Lower lobe of right lung (tissue), 2 donors: ENCODE measurements at regions not wholly inside any gene's neighbourhood (a gene's known extent, or its start where the extent isn't known, plus 50 kb on each side); places are given as distances from the start of the nearest gene placed in this dataset.

Experiments
- ATAC-seq, 2 donors: fragments of 200-7000 bp; cut with Tn5 transposase; one replicate each; pipeline ENCODE4 v1.9.1; 2020 to 2022; ENCODE audit warnings: mild to moderate bottlenecking in 2 of 2, moderate library complexity in 2 of 2
- DNase-seq: peaks from one replicate; pipeline ENCODE4 v3.0.0-alpha.2; 2020
- H3K27ac ChIP-seq: fragments of 200-600 bp; one replicate; pipeline ENCODE4 v1.8.0; 2022
- H3K27me3 ChIP-seq: fragments of 200-600 bp; one replicate; pipeline ENCODE4 v1.8.0; 2022; ENCODE audit warnings: low read depth
- H3K36me3 ChIP-seq: fragments of 200-600 bp; one replicate; pipeline ENCODE4 v1.8.0; 2022; ENCODE audit warnings: mild to moderate bottlenecking
- H3K4me1 ChIP-seq: fragments of 200-600 bp; one replicate; pipeline ENCODE4 v1.8.0; 2022
- H3K4me3 ChIP-seq: fragments of 200-600 bp; one replicate; pipeline ENCODE4 v1.8.0; 2022; ENCODE audit warnings: mild to moderate bottlenecking
- H3K9me3 ChIP-seq: fragments of 200-600 bp; one replicate; pipeline ENCODE4 v1.8.0; 2022
- CTCF ChIP-seq: fragments of 200-600 bp; IDR thresholded peaks from one replicate; pipeline ENCODE4 v1.8.0; 2022; ENCODE audit warnings: antibody characterized with exemption, mild to moderate bottlenecking
- intact Hi-C: fragments of 100-400 bp; cut with DNase I; formaldehyde crosslinking; loops from one replicate; pipeline ENCODE4 v1.11.0; 2022
- donor health status: DM: no; HTN: yes; CAD: no; lungs with severe emphysema.

GRCh38 chr6:48315915-48316314 is 204.9 kb upstream of the PTCHD4 start:
- DNase-seq: no peak
- Histone ChIP-seq H3K27me3 (no peaks in the 10 kb centered on the region), H3K27ac (no peak overlapping the region), H3K4me3 (no peak overlapping the region), H3K36me3 (no peaks in the 10 kb centered on the region), H3K9me3 (no peaks in the 10 kb centered on the region), H3K4me1 (no peaks in the 10 kb centered on the region)
- no peak for TF ChIP-seq CTCF
- ATAC-seq: no peak
- intact Hi-C loops: no loop called here

GRCh38 chr6:48315051-48315719 is 204.2 kb upstream of the PTCHD4 start:
- no peaks in the 10 kb centered on the region for H3K9me3 ChIP-seq
- H3K27me3 ChIP-seq: no peaks in the 10 kb centered on the region
- DNase-seq: no peak
- no peaks in the 10 kb centered on the region for H3K36me3 ChIP-seq
- H3K27ac ChIP-seq: no peak overlapping the region
- no peak for ATAC-seq
- H3K4me3 ChIP-seq: no peak overlapping the region
- no peak for TF ChIP-seq CTCF
- no peaks in the 10 kb centered on the region for H3K4me1 ChIP-seq
- intact Hi-C loops: no loop called here

GRCh38 chr6:48311301-48311700 is 200.3 kb upstream of the PTCHD4 start:
- Histone ChIP-seq H3K4me3 (no peak overlapping the region), H3K9me3 (no peaks in the 10 kb centered on the region), H3K27ac (no peak overlapping the region), H3K36me3 (no peaks in the 10 kb centered on the region), H3K27me3 (no peaks in the 10 kb centered on the region), H3K4me1 (no peaks in the 10 kb centered on the region)
- intact Hi-C loops: no loop called here
- TF ChIP-seq CTCF: no peak
- no peak for DNase-seq
- ATAC-seq: no peak

- no peaks in the 10 kb centered on the region for H3K36me3 ChIP-seq
- no peak overlapping the region for H3K27ac ChIP-seq
- DNase-seq (no peak), ATAC-seq (no peak)
- H3K4me1 ChIP-seq: no peaks in the 10 kb centered on the region
- no peak for TF ChIP-seq CTCF
- no peaks in the 10 kb centered on the region for H3K27me3 ChIP-seq
- H3K9me3 ChIP-seq: peaks cover 4% of the 10 kb centered on the region
- intact Hi-C loops: no loop called here
- no peak overlapping the region for H3K4me3 ChIP-seq
Measured at GRCh38 chr6:48307573-48307972, 196.6 kb upstream of the PTCHD4 start.

GRCh38 chr6:48290595-48290994 is 179.6 kb upstream of the PTCHD4 start:
- no peaks in the 10 kb centered on the region for H3K4me1 ChIP-seq

More at GRCh38 chr6:48290595-48290994, 179.6 kb upstream of the PTCHD4 start:
- ATAC-seq (no peak), DNase-seq (no peak)
- no peak overlapping the region for H3K27ac ChIP-seq
- H3K4me3 ChIP-seq: no peak overlapping the region
- intact Hi-C loops: no loop called here
- H3K27me3 ChIP-seq: no peaks in the 10 kb centered on the region
- no peaks in the 10 kb centered on the region for H3K36me3 ChIP-seq
- TF ChIP-seq CTCF: no peak
- H3K9me3 ChIP-seq: peaks cover 1% of the 10 kb centered on the region
